Ovary (tissue), 3 donors: ENCODE measurements at regions not wholly inside any gene's neighbourhood (a gene's known extent, or its start where the extent isn't known, plus 50 kb on each side); places are given as distances from the start of the nearest gene placed in this dataset.

Experiments used
- CTCF ChIP-seq, 3 donors: fragments of 450-650 bp in 2 of 3; fragments of 200-600 bp in 1 of 3; IDR thresholded peaks; one replicate each; pipeline versions ENCODE4 v1.5.1 to v1.8.0; 2016 to 2022; ENCODE audit warnings: antibody characterized with exemption in 3 of 3, mild to moderate bottlenecking in 1 of 3
- EP300 ChIP-seq: sonication (generic); formaldehyde crosslinking; IDR thresholded peaks from one replicate; pipeline ENCODE4 v1.6.1; 2017; ENCODE audit warnings: antibody characterized with exemption
- POLR2A ChIP-seq: fragments of 450-650 bp; IDR thresholded peaks from one replicate; pipeline ENCODE4 v1.6.1; 2017; ENCODE audit warnings: antibody characterized with exemption, mild to moderate bottlenecking, moderate library complexity
- donor health status: DM: no; HTN: no; CAD: no.

- no peak for TF ChIP-seq CTCF (IDR thresholded peaks at IDR 0.05)
- TF ChIP-seq POLR2A = no peak
- TF ChIP-seq EP300 = no peak
These were observed 584.0 kb downstream of the KCNA4 start for GRCh38 chr11:29432719-29433325.
